Sigmoid colon (tissue), 6 donors: ENCODE measurements at regions not wholly inside any gene's neighbourhood (a gene's known extent, or its start where the extent isn't known, plus 50 kb on each side); places are given as distances from the start of the nearest gene placed in this dataset.

Experiments
- DNase-seq: peaks from one replicate; pipeline ENCODE4 v3.0.0-alpha.2; 2019
- H3K27ac ChIP-seq, 4 donors: fragments of 200-600 bp; sonication (generic); one replicate each; pipeline ENCODE4 v1.5.1; 2016 to 2019; ENCODE audit warnings: mild to moderate bottlenecking in 1 of 4
- H3K27me3 ChIP-seq, 3 donors: fragments of 200-600 bp; sonication (generic); one replicate each; pipeline ENCODE4 v1.5.1; 2019; ENCODE audit warnings: mild to moderate bottlenecking in 1 of 3
- H3K36me3 ChIP-seq, 4 donors: fragments of 200-600 bp; sonication (generic); one replicate each; pipeline ENCODE4 v1.5.1; 2016 to 2019
- H3K4me1 ChIP-seq, 4 donors: fragments of 200-600 bp; sonication (generic); one replicate each; pipeline ENCODE4 v1.5.1; 2017 to 2019
- H3K4me3 ChIP-seq, 4 donors: fragments of 200-600 bp; sonication (generic); one replicate each; pipeline ENCODE4 v1.5.1; 2017 to 2019; ENCODE audit warnings: mild to moderate bottlenecking in 2 of 4, moderate library complexity in 1 of 4
- H3K9me3 ChIP-seq, 4 donors: fragments of 200-600 bp in 3 of 4; sonication (generic) in 3 of 4; one replicate each; pipeline versions ENCODE4 v1.5.1 to v1.6.1; 2013 to 2019
- CTCF ChIP-seq, 4 experiments: fragments of 450-650 bp in 3 of 4; fragments of 200-600 bp in 1 of 4; IDR thresholded peaks; one replicate each; pipeline ENCODE4 v1.5.1; 2016 to 2019; ENCODE audit warnings: antibody characterized with exemption in 4 of 4, mild to moderate bottlenecking in 3 of 4, moderate library complexity in 2 of 4
- EP300 ChIP-seq, 4 donors: sonication (generic); formaldehyde crosslinking; IDR thresholded peaks; one replicate each; pipeline ENCODE4 v1.6.1; 2017; ENCODE audit warnings: antibody characterized with exemption in 4 of 4
- POLR2A ChIP-seq, 2 donors: fragments of 450-650 bp; IDR thresholded peaks; one replicate each; pipeline ENCODE4 v1.6.1; 2016; ENCODE audit warnings: antibody characterized with exemption in 2 of 2, mild to moderate bottlenecking in 2 of 2, moderate library complexity in 2 of 2
- POLR2AphosphoS5 ChIP-seq, 4 donors: sonication (generic); formaldehyde crosslinking; IDR thresholded peaks; one replicate each; pipeline ENCODE4 v1.6.1; 2017; ENCODE audit warnings: antibody characterized with exemption in 4 of 4
- WGBS, 2 donors: extraction: QIAGEN DNeasy Blood & Tissue Kit; methylation state at CpG; one replicate each; pipeline ENCODE4 v1.1.7; 2013; 5-methylcytosine and 5-hydroxymethylcytosine counted together
- intact Hi-C: fragments of 100-400 bp; cut with DNase I; formaldehyde crosslinking; loops from one replicate; pipeline ENCODE4 v1.15.1; 2023
- donor health status: healthy with polysubstance abuse.
- donor health status: healthy.

DNA sequence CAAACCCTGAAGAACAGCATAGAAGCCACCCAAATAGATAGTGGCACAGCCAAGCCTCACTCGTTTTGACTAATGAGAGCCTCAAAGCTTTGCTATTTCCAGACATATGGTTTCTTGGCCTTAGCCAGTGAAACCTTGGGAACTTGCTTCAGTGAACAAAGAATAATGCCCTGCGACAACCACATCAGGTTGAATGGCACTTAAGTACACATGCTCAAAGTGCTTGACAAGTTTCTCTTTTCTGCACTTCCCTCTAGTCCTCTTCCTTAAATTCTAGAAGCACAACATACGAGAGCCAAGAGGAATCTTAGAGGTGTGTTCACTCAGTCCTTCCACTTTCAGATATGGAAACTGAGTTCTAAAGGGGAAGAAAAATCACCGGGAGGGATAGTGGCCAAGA is 258.3 kb downstream of the HAUS1 start:
- WGBS, 2 donors: 82 to 88% methylated on average over 4 of the region's 4 CpGs
- intact Hi-C loops: no loop called here
- DNase-seq: no peak
- H3K9me3 ChIP-seq: peaks cover 0 to 4% (median 2%) of the 10 kb centered on the region in 4 donors
- no peak overlapping the region for H3K4me3 ChIP-seq
- H3K36me3 ChIP-seq: no peaks in the 10 kb centered on the region
- H3K27ac ChIP-seq: no peak overlapping the region
- TF ChIP-seq POLR2A (IDR thresholded peaks at IDR 0.05) (no peak), POLR2AphosphoS5 (IDR thresholded peaks at IDR 0.05) (no peak), CTCF (IDR thresholded peaks at IDR 0.05) (no peak), EP300 (IDR thresholded peaks at IDR 0.05) (no peak)
- no peaks in the 10 kb centered on the region for H3K27me3 ChIP-seq
- peaks cover 0 to under 1% (median 0%) of the 10 kb centered on the region in 4 donors for H3K4me1 ChIP-seq

- no peak for DNase-seq
- Histone ChIP-seq H3K27ac (no peak overlapping the region), H3K36me3 (no peaks in the 10 kb centered on the region), H3K4me3 (no peak overlapping the region), H3K9me3 (peaks cover 0 to 4% (median 2%) of the 10 kb centered on the region in 4 donors), H3K4me1 (no peaks in the 10 kb centered on the region), H3K27me3 (no peaks in the 10 kb centered on the region)
- TF ChIP-seq EP300 (IDR thresholded peaks at IDR 0.05) (no peak), POLR2AphosphoS5 (IDR thresholded peaks at IDR 0.05) (no peak), POLR2A (IDR thresholded peaks at IDR 0.05) (no peak), CTCF (IDR thresholded peaks at IDR 0.05) (no peak)
- WGBS, 2 donors: 93% methylated on average over 5 of the region's 5 CpGs
- intact Hi-C loops: no loop called here
These were observed 259.9 kb downstream of the HAUS1 start for GRCh38 chr18:46364048-46364447.

GRCh38 chr18:46366201-46366600 is 262.0 kb downstream of the HAUS1 start:
- no peak for TF ChIP-seq POLR2AphosphoS5 (IDR thresholded peaks at IDR 0.05)
- TF ChIP-seq CTCF (IDR thresholded peaks at IDR 0.05): no peak
- no peak for TF ChIP-seq EP300 (IDR thresholded peaks at IDR 0.05)
- no peak for TF ChIP-seq POLR2A (IDR thresholded peaks at IDR 0.05)
- no peak overlapping the region for H3K4me3 ChIP-seq
- WGBS, 2 donors: 84 to 86% methylated on average over 4 of the region's 4 CpGs
- H3K4me1 ChIP-seq: no peaks in the 10 kb centered on the region
- no peaks in the 10 kb centered on the region for H3K36me3 ChIP-seq
- H3K9me3 ChIP-seq: no peaks in the 10 kb centered on the region
- intact Hi-C loops: no loop called here
- DNase-seq: no peak
- H3K27ac ChIP-seq: no peak overlapping the region
- H3K27me3 ChIP-seq: no peaks in the 10 kb centered on the region

- Histone ChIP-seq H3K4me3 (no peak overlapping the region), H3K4me1 (no peaks in the 10 kb centered on the region), H3K36me3 (no peaks in the 10 kb centered on the region), H3K27me3 (no peaks in the 10 kb centered on the region), H3K9me3 (no peaks in the 10 kb centered on the region), H3K27ac (no peak overlapping the region)
- DNase-seq: no peak
- 62 to 74% methylated on average over 8 of the region's 8 CpGs for WGBS, 2 donors
- TF ChIP-seq EP300 (IDR thresholded peaks at IDR 0.05): no peak
- TF ChIP-seq POLR2A (IDR thresholded peaks at IDR 0.05): no peak
- no peak for TF ChIP-seq CTCF (IDR thresholded peaks at IDR 0.05)
- no peak for TF ChIP-seq POLR2AphosphoS5 (IDR thresholded peaks at IDR 0.05)
- intact Hi-C loops: no loop called here
These were observed 262.7 kb downstream of the HAUS1 start for GRCh38 chr18:46366751-46367376.

- 62 to 76% methylated on average over 4 of the region's 4 CpGs for WGBS, 2 donors
- no peaks in the 10 kb centered on the region for H3K4me1 ChIP-seq
- H3K27me3 ChIP-seq: no peaks in the 10 kb centered on the region
- no peak overlapping the region for H3K4me3 ChIP-seq
- no peak for DNase-seq
- no peaks in the 10 kb centered on the region for H3K36me3 ChIP-seq
- H3K9me3 ChIP-seq: no peaks in the 10 kb centered on the region
- TF ChIP-seq CTCF (IDR thresholded peaks at IDR 0.05): no peak
- TF ChIP-seq POLR2A (IDR thresholded peaks at IDR 0.05): no peak
- TF ChIP-seq EP300 (IDR thresholded peaks at IDR 0.05): no peak
- no peak for TF ChIP-seq POLR2AphosphoS5 (IDR thresholded peaks at IDR 0.05)
- intact Hi-C loops: no loop called here
- no peak overlapping the region for H3K27ac ChIP-seq
These were observed 265.1 kb downstream of the HAUS1 start for GRCh38 chr18:46369323-46369722.
